HEK293 (cell line): ENCODE measurements at regions not wholly inside any gene's neighbourhood (a gene's known extent, or its start where the extent isn't known, plus 50 kb on each side); places are given as distances from the start of the nearest gene placed in this dataset.

Source experiments
- CTCF ChIA-PET: fragments of 350-600 bp; formaldehyde crosslinking; extraction: SDS; loops from one replicate; lab custom pipeline; 2021; ENCODE audit warnings: antibody characterized with exemption; lab: Yijun Ruan, JAX
- POLR2A ChIA-PET: fragments of 300-600 bp; formaldehyde crosslinking; extraction: SDS; loops from one replicate; lab custom pipeline; 2020; ENCODE audit warnings: antibody characterized with exemption, inconsistent platforms; lab: Yijun Ruan, JAX
- H3K27ac ChIP-seq: fragments of 200-500 bp; sonication (Bioruptor generic); 2 replicates; pipeline ENCODE4 v1.5.1; 2014; ENCODE audit warnings: low read depth, low read length, control low read depth, inconsistent platforms; ENCODE audit errors: extremely low read depth
- H3K36me3 ChIP-seq, 2 experiments: fragments of 200-500 bp in 1 of 2; sonication (Bioruptor generic) in 1 of 2; 1 replicate in 1 of 2; 2 replicates in 1 of 2; pipeline ENCODE4 v1.5.1; 2014 to 2017; ENCODE audit warnings: inconsistent platforms in 2 of 2, low read length in 2 of 2; ENCODE audit not compliant: control insufficient read depth in 2 of 2, insufficient read depth in 1 of 2
- H3K4me1 ChIP-seq: fragments of 200-500 bp; sonication (Bioruptor generic); 2 replicates; pipeline ENCODE4 v1.5.1; 2014; ENCODE audit warnings: mild to moderate bottlenecking, low read length, inconsistent platforms; ENCODE audit not compliant: control insufficient read depth, insufficient read depth
- H3K4me3 ChIP-seq: 2 replicates; pipeline ENCODE4 v1.5.1; 2011; ENCODE audit warnings: low read depth, mild to moderate bottlenecking, control low read depth, low read length, moderate library complexity
- H3K9me3 ChIP-seq: fragments of 200-500 bp; sonication (Bioruptor generic); 2 replicates; pipeline ENCODE4 v1.5.1; 2014; ENCODE audit warnings: low read depth, low read length, inconsistent platforms; ENCODE audit not compliant: control insufficient read depth, insufficient read depth
- HOXD13 ChIP-seq: sonication (generic); formaldehyde crosslinking; IDR thresholded peaks from 2 replicates; pipeline ENCODE4 v1.8.0; 2022; ENCODE audit warnings: missing genetic modification reagents, borderline replicate concordance
- KLF10 ChIP-seq: fragments of 450-650 bp; IDR thresholded peaks from 2 replicates; pipeline ENCODE4 v1.5.1; 2018; ENCODE audit warnings: missing biosample characterization, mild to moderate bottlenecking, missing genetic modification characterization
- MYNN ChIP-seq: fragments of 450-650 bp; formaldehyde crosslinking; IDR thresholded peaks from 2 replicates; pipeline ENCODE4 v1.5.1; 2016; ENCODE audit warnings: missing biosample characterization, missing genetic modification characterization, borderline replicate concordance
- ZBTB49 ChIP-seq: fragments of 450-650 bp; formaldehyde crosslinking; IDR thresholded peaks from 2 replicates; pipeline ENCODE4 v1.5.1; 2016; ENCODE audit warnings: missing biosample characterization, missing genetic modification characterization, low read depth
- ZFP41 ChIP-seq: fragments of 450-650 bp; formaldehyde crosslinking; IDR thresholded peaks from 2 replicates; pipeline ENCODE4 v1.5.1; 2016; ENCODE audit warnings: missing biosample characterization, missing genetic modification characterization, borderline replicate concordance
- ZNF157 ChIP-seq: fragments of 450-650 bp; formaldehyde crosslinking; IDR thresholded peaks from 2 replicates; pipeline ENCODE4 v1.5.1; 2016; ENCODE audit warnings: missing biosample characterization, missing genetic modification characterization
- ZNF202 ChIP-seq: fragments of 450-650 bp; formaldehyde crosslinking; IDR thresholded peaks from 2 replicates; pipeline ENCODE4 v1.5.1; 2016; ENCODE audit warnings: missing biosample characterization, missing genetic modification characterization, borderline replicate concordance
- ZNF223 ChIP-seq: fragments of 450-650 bp; formaldehyde crosslinking; IDR thresholded peaks from 2 replicates; pipeline ENCODE4 v1.5.1; 2016; ENCODE audit warnings: missing biosample characterization, missing genetic modification characterization
- ZNF23 ChIP-seq: fragments of 450-650 bp; formaldehyde crosslinking; IDR thresholded peaks from 2 replicates; pipeline ENCODE4 v1.5.1; 2016; ENCODE audit warnings: missing biosample characterization, missing genetic modification characterization, borderline replicate concordance
- ZNF324 ChIP-seq: fragments of 450-650 bp; formaldehyde crosslinking; IDR thresholded peaks from 2 replicates; pipeline ENCODE4 v1.5.1; 2016; ENCODE audit warnings: missing biosample characterization, missing genetic modification characterization
- ZNF335 ChIP-seq: fragments of 450-650 bp; formaldehyde crosslinking; conservative IDR thresholded peaks from 2 replicates; pipeline ENCODE4 v1.5.1; 2016; ENCODE audit warnings: missing biosample characterization, missing genetic modification characterization
- ZNF423 ChIP-seq: fragments of 450-650 bp; formaldehyde crosslinking; IDR thresholded peaks from 2 replicates; pipeline ENCODE4 v1.5.1; 2016; ENCODE audit warnings: missing biosample characterization, missing genetic modification characterization
- ZNF473 ChIP-seq: fragments of 450-650 bp; formaldehyde crosslinking; IDR thresholded peaks from 2 replicates; pipeline ENCODE4 v1.5.1; 2017; ENCODE audit warnings: missing biosample characterization, missing genetic modification characterization
- ZNF518A ChIP-seq: fragments of 450-650 bp; formaldehyde crosslinking; conservative IDR thresholded peaks from 2 replicates; pipeline ENCODE4 v1.5.1; 2016; ENCODE audit warnings: low read depth, missing biosample characterization, missing genetic modification characterization
- ZNF561 ChIP-seq: fragments of 450-650 bp; IDR thresholded peaks from 2 replicates; pipeline ENCODE4 v1.5.1; 2018; ENCODE audit warnings: missing biosample characterization, missing genetic modification characterization, borderline replicate concordance
- ZNF571 ChIP-seq: fragments of 450-650 bp; formaldehyde crosslinking; IDR thresholded peaks from 2 replicates; pipeline ENCODE4 v1.5.0; 2017; ENCODE audit warnings: missing biosample characterization, missing genetic modification characterization
- ZNF677 ChIP-seq: fragments of 450-650 bp; IDR thresholded peaks from 2 replicates; pipeline ENCODE4 v1.5.0; 2018; ENCODE audit warnings: missing biosample characterization, mild to moderate bottlenecking, missing genetic modification characterization, moderate library complexity
- ZNF777 ChIP-seq: fragments of 450-650 bp; formaldehyde crosslinking; IDR thresholded peaks from 2 replicates; pipeline ENCODE4 v1.5.1; 2017; ENCODE audit warnings: missing biosample characterization, missing genetic modification characterization, borderline replicate concordance
- ZNF792 ChIP-seq: fragments of 450-650 bp; formaldehyde crosslinking; IDR thresholded peaks from 2 replicates; pipeline ENCODE4 v1.5.1; 2016; ENCODE audit warnings: missing biosample characterization, missing genetic modification characterization
- ZSCAN23 ChIP-seq: fragments of 450-650 bp; formaldehyde crosslinking; IDR thresholded peaks from 2 replicates; pipeline ENCODE4 v1.5.1; 2016; ENCODE audit warnings: missing biosample characterization, missing genetic modification characterization
- TF ChIP-seq, protein P1 (sequence below): fragments of 450-650 bp; formaldehyde crosslinking; IDR thresholded peaks from 2 replicates; pipeline ENCODE4 v1.5.1; 2016; ENCODE audit warnings: missing biosample characterization, missing genetic modification characterization
- TF ChIP-seq, protein P2 (sequence below): fragments of 450-650 bp; formaldehyde crosslinking; IDR thresholded peaks from 2 replicates; pipeline ENCODE4 v1.5.1; 2016; ENCODE audit warnings: missing biosample characterization, missing genetic modification characterization

GRCh38 chr14:105850853-105851581 is 324.6 kb downstream of the TMEM121 start:
- no peak overlapping the region for H3K4me3 ChIP-seq
- no peaks in the 10 kb centered on the region for H3K9me3 ChIP-seq
- POLR2A ChIA-PET: no interaction called here
- H3K27ac ChIP-seq: no peak overlapping the region
- CTCF ChIA-PET: no interaction called here
- no peaks in the 10 kb centered on the region for H3K36me3 ChIP-seq
- H3K4me1 ChIP-seq: no peaks in the 10 kb centered on the region
- TF ChIP-seq, protein P1, sequence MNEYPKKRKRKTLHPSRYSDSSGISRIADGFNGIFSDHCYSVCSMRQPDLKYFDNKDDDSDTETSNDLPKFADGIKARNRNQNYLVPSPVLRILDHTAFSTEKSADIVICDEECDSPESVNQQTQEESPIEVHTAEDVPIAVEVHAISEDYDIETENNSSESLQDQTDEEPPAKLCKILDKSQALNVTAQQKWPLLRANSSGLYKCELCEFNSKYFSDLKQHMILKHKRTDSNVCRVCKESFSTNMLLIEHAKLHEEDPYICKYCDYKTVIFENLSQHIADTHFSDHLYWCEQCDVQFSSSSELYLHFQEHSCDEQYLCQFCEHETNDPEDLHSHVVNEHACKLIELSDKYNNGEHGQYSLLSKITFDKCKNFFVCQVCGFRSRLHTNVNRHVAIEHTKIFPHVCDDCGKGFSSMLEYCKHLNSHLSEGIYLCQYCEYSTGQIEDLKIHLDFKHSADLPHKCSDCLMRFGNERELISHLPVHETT (tag by site-specific recombination): no peak
- TF ChIP-seq ZNF23 (tag by site-specific recombination): no peak
- TF ChIP-seq ZNF518A (tag by site-specific recombination): no peak
- TF ChIP-seq, protein P2, sequence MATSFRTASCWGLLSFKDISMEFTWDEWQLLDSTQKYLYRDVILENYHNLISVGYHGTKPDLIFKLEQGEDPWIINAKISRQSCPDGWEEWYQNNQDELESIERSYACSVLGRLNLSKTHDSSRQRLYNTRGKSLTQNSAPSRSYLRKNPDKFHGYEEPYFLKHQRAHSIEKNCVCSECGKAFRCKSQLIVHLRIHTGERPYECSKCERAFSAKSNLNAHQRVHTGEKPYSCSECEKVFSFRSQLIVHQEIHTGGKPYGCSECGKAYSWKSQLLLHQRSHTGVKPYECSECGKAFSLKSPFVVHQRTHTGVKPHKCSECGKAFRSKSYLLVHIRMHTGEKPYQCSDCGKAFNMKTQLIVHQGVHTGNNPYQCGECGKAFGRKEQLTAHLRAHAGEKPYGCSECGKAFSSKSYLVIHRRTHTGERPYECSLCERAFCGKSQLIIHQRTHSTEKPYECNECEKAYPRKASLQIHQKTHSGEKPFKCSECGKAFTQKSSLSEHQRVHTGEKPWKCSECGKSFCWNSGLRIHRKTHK: no peak
- TF ChIP-seq MYNN: no peak
- no peak for TF ChIP-seq ZNF202
- TF ChIP-seq ZNF561 (tag by site-specific recombination): no peak
- no peak for TF ChIP-seq ZNF777 (tag by site-specific recombination)
- no peak for TF ChIP-seq ZNF335 (tag by site-specific recombination)
- no peak for TF ChIP-seq ZNF324 (tag by site-specific recombination)
- TF ChIP-seq ZNF571 (tag by site-specific recombination): no peak

DNA sequence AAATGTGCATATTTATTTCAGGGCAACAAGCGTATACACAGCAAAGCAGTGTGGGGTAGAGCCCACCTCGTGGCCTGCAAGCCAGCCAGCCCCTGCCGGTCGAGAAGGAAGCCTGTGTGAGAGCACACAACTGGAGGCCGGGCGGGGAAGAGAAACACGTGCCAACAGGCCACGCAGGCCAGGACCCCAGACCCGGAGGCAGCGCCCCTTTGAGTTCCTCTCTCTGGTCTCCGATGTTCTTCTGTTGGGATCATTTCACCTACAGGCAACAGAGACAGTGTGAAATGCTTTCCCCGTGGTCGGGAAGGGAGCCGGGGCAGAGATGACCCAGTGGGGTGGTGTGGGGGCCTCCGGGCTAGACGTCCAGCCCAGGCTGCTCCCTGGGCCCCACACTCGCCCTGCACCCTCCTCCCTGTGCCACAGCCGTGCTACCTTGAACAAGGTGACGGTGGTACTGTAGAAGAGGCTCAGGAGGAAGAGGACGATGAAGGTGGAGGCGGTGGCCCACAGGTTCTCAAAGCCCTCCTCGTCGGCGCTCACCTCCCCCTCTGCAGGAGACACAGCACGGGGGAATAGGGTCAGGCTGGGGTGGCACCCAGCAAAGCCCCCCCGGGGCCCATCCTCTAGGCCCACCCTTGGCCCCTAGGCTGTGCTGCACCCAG is 325.5 kb downstream of the TMEM121 start:
- ChIA-PET POLR2A (no interaction called here), CTCF (no interaction called here)
- H3K36me3 ChIP-seq: no peaks in the 10 kb centered on the region
- no peaks in the 10 kb centered on the region for H3K9me3 ChIP-seq
- H3K4me3 ChIP-seq: no peak overlapping the region
- H3K4me1 ChIP-seq: no peaks in the 10 kb centered on the region
- H3K27ac ChIP-seq: no peak overlapping the region
- TF ChIP-seq KLF10 (tag by site-specific recombination): no peak
- TF ChIP-seq ZNF335 (tag by site-specific recombination): no peak
- TF ChIP-seq ZNF223 (tag by site-specific recombination): no peak
- no peak for TF ChIP-seq ZNF423 (tag by site-specific recombination)
- TF ChIP-seq ZBTB49 (tag by site-specific recombination): no peak
- no peak for TF ChIP-seq ZNF473 (tag by site-specific recombination)
- TF ChIP-seq HOXD13 (CRISPR knock-in tag): no peak
- no peak for TF ChIP-seq ZNF677 (tag by site-specific recombination)
- no peak for TF ChIP-seq ZSCAN23 (tag by site-specific recombination)
- TF ChIP-seq ZNF157 (tag by site-specific recombination): no peak
- no peak for TF ChIP-seq ZFP41 (tag by site-specific recombination)
- TF ChIP-seq ZNF792 (tag by site-specific recombination): no peak
